Naive thymus-derived CD4-positive, alpha-beta T cell (primary cell): ENCODE measurements at regions not wholly inside any gene's neighbourhood (a gene's known extent, or its start where the extent isn't known, plus 50 kb on each side); places are given as distances from the start of the nearest gene placed in this dataset.

ENCODE experiments used
- ATAC-seq: fragments of 150-1000 bp; cut with Tn5 transposase; 2 replicates; pipeline ENCODE4 v1.10.0; 2021; ENCODE audit warnings: mild to moderate bottlenecking, moderate library complexity
- CTCF ChIA-PET: fragments of 350-600 bp; sonication (Branson Sonifier 250); formaldehyde crosslinking; loops from one replicate; lab custom pipeline; 2021; ENCODE audit warnings: antibody characterized with exemption; lab: Charles Lee
- POLR2A ChIA-PET: fragments of 350-600 bp; sonication (Branson Sonifier 250); formaldehyde crosslinking; loops from one replicate; lab custom pipeline; 2021; ENCODE audit warnings: antibody characterized with exemption, inconsistent platforms; lab: Charles Lee
- DNase-seq, 9 donors: peaks; one replicate each; pipeline versions ENCODE4 v3.0.0 to v3.0.0-alpha.2; 2020 to 2022; ENCODE audit warnings: mixed read lengths in 1 of 9
- H3K27ac ChIP-seq: one replicate; pipeline ENCODE4 v1.7.0; 2013; ENCODE audit warnings: mild to moderate bottlenecking, low read depth, low read length, moderate library complexity
- H3K27me3 ChIP-seq, 2 donors: one replicate each; pipeline ENCODE4 v1.7.0; 2013; ENCODE audit warnings: low read length in 2 of 2, mild to moderate bottlenecking in 2 of 2, moderate library complexity in 2 of 2; ENCODE audit not compliant: control insufficient read depth in 2 of 2, insufficient read depth in 2 of 2
- H3K36me3 ChIP-seq, 3 experiments: 1 replicate in 2 of 3; 2 replicates in 1 of 3; pipeline ENCODE4 v1.7.0; 2013; ENCODE audit warnings: low read length in 3 of 3, mild to moderate bottlenecking in 3 of 3, moderate library complexity in 1 of 3; ENCODE audit not compliant: insufficient read depth in 3 of 3, control insufficient read depth in 2 of 3
- H3K4me1 ChIP-seq, 2 donors: one replicate each; pipeline ENCODE4 v1.7.0; 2013; ENCODE audit warnings: low read length in 2 of 2, mild to moderate bottlenecking in 2 of 2, moderate library complexity in 1 of 2; ENCODE audit not compliant: control insufficient read depth in 2 of 2, insufficient read depth in 2 of 2
- H3K4me3 ChIP-seq: 2 replicates; pipeline ENCODE4 v1.7.0; 2013; ENCODE audit warnings: mild to moderate bottlenecking, low read length
- H3K9me3 ChIP-seq, 3 experiments: 1 replicate in 2 of 3; 2 replicates in 1 of 3; pipeline ENCODE4 v1.7.0; 2013; ENCODE audit warnings: low read length in 3 of 3; ENCODE audit not compliant: control insufficient read depth in 2 of 3
- H3K27ac Mint-ChIP-seq, 9 donors: one replicate each; pipeline ENCODE4 v1.8.0; 2020 to 2022; ENCODE audit warnings: mixed read lengths in 9 of 9, mild to moderate bottlenecking in 8 of 9, moderate library complexity in 5 of 9, inconsistent platforms in 2 of 9
- H3K27me3 Mint-ChIP-seq, 5 donors: one replicate each; pipeline ENCODE4 v1.8.0; 2021 to 2022; ENCODE audit warnings: mixed read lengths in 5 of 5, mild to moderate bottlenecking in 1 of 5
- H3K36me3 Mint-ChIP-seq, 5 donors: one replicate each; pipeline ENCODE4 v1.8.0; 2020 to 2022; ENCODE audit warnings: mixed read lengths in 5 of 5, mild to moderate bottlenecking in 3 of 5, inconsistent platforms in 1 of 5
- H3K4me1 Mint-ChIP-seq, 7 donors: one replicate each; pipeline ENCODE4 v1.8.0; 2020 to 2022; ENCODE audit warnings: mixed read lengths in 7 of 7, mild to moderate bottlenecking in 3 of 7, inconsistent platforms in 1 of 7
- H3K4me3 Mint-ChIP-seq, 10 donors: one replicate each; pipeline ENCODE4 v1.8.0; 2020 to 2022; ENCODE audit warnings: mild to moderate bottlenecking in 10 of 10, mixed read lengths in 10 of 10, moderate library complexity in 6 of 10, inconsistent platforms in 2 of 10
- H3K9me3 Mint-ChIP-seq, 11 donors: one replicate each; pipeline ENCODE4 v1.8.0; 2020 to 2022; ENCODE audit warnings: mixed read lengths in 11 of 11, mild to moderate bottlenecking in 4 of 11, inconsistent platforms in 1 of 11, moderate library complexity in 1 of 11
- intact Hi-C, 2 donors: fragments of 100-400 bp; cut with micrococcal nuclease; formaldehyde crosslinking; loops; one replicate each; pipeline ENCODE4 v1.15.1; 2023

DNA sequence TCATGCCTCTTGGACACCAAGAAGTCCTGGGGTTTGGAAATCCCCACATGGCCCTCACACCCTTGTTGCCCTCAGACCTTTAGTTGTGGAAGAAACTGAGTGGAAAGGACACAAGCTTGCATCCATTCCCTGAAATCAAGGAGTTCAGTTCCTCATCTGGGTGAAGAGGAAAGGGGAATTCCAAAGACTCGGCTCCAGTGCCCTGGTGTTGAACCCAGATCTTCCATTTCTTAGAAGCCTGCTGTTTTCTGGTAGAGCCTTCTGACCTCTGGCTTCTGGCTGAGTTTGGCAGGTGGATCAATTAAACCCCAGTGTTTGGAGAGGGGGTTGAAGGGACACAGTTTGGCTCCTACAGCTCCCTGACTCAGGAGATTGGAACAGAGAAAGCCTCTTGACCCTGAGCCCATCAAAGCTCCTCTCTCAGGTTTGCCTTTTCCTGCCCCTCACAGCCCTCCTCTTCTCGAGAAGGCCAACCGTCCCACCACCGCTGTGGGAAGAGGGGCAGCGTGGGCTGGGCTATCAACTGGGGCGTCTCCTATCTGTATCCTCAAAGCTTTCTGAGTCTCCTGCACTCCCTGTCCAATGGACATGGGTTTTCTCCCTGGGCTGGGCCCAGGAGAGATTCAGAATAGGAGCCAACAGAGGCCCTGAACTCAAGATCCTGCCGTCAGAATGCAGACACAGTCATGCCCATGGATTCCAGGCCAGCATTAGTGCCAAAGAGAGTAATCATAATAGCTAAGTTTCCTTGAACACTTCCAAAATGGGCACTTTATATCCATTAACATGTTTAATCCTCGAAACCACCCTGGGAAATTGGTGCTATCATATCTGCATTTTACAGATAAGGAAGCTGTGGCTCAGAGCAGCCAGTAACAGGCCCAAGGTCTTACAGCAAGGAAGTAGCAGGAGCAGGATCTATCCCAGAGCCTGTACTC lies 146.2 kb downstream of the VEGFA start:
- DNase-seq (no peak), ATAC-seq (no peak)
- no peak overlapping the region for H3K27ac Mint-ChIP-seq
- H3K36me3 Mint-ChIP-seq, result no peaks in the 10 kb centered on the region
- ChIA-PET POLR2A (no interaction called here), CTCF (no interaction called here)
- Histone ChIP-seq H3K27me3 (no peaks in the 10 kb centered on the region), H3K4me3 (no peak overlapping the region), H3K27ac (no peak overlapping the region), H3K9me3 (no peaks in the 10 kb centered on the region), H3K4me1 (no peaks in the 10 kb centered on the region), H3K36me3 (no peaks in the 10 kb centered on the region)
- intact Hi-C loops, result no loop called here
- no peaks in the 10 kb centered on the region for H3K9me3 Mint-ChIP-seq
- peaks cover 0 to 9% (median 0%) of the 10 kb centered on the region in 5 donors for H3K27me3 Mint-ChIP-seq
- H3K4me3 Mint-ChIP-seq, result no peak overlapping the region
- H3K4me1 Mint-ChIP-seq, result peaks cover 0 to 9% (median 4%) of the 10 kb centered on the region in 7 donors

DNA sequence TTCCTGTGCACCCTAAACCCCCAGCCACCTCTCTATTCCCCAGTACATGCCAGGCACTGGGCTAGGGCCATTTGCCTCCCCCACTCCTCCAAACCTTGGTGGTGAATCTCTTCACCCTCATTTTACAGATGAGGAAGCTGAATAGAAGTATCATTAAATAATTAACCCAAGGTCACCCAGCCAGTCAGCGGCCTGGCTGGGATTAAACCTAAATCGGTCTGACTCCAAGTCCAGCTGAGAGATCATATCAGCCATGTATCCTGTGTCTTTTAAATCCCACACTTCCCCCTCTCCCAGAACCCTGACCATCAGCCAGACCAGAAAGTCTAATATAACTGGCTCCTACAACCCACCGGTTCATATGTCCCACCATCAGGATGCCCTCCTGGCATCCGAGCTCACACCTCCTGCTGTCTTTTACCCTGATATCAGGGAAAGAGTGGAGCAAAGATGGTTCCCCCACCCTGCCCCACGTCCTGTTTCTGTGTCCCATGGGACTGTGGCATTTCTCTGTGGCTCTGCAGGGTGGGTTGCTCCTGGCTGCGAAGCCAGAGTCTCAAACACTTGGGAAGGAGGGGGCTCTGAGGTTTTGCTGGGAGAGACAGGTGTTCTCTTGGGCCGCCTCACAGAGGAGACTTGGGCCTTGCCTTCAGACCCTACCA lies 145.3 kb downstream of the VEGFA start:
- Mint-ChIP-seq H3K27me3 (peaks cover 0 to 9% (median 0%) of the 10 kb centered on the region in 5 donors), H3K27ac (peak overlapping the region in 1 of 9 donors; percentile 38), H3K4me3 (no peak overlapping the region), H3K36me3 (no peaks in the 10 kb centered on the region), H3K9me3 (no peaks in the 10 kb centered on the region), H3K4me1 (peaks cover 0 to 9% (median 0%) of the 10 kb centered on the region in 7 donors)
- Histone ChIP-seq H3K9me3 (no peaks in the 10 kb centered on the region), H3K27me3 (no peaks in the 10 kb centered on the region), H3K36me3 (no peaks in the 10 kb centered on the region), H3K27ac (no peak overlapping the region), H3K4me3 (no peak overlapping the region), H3K4me1 (no peaks in the 10 kb centered on the region)
- ChIA-PET CTCF (no interaction called here), POLR2A (no interaction called here)
- intact Hi-C loops, result no loop called here
- no peak for DNase-seq
- ATAC-seq, result no peak

DNA sequence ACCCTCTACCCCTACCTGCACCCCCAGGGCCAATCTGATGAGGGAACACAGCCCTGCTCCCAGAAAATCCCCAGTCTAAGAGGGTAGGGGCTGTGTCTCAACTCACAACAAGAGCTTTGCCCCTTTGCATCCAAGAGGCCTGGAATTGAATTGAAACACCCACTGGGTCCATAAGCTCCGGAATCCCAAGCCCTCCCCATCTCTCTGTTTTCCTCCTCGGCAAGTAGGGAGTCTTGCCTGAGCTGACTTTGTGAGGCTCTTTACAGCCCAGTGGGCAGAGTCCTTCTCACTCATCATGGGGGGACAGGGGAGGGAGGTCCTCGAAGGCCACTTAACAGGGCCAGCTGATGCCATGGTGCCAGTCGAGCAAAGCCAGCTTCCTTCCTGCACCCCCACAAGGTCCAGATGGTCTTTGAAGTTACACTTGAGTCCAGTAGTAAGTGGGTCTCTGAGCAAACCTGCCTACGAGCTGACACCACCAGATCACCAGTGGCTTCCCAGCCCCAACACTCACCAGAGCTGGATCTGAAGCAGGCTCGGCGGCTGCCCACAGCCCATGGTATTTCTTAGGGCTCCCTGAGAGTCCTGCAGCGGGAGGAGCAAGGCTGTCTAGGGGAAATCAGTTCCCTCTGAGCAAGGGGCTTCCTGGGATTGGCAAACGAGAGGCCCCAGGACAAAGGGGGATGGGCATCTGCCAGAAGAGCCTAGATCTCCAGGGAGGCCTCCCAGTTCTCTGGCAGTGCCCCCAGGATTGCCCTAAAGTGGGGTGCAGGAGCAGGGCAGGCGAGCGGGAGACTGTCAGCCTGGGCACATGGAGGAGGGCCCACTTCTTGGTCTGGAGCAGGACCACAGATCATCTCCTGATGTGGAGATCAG lies 144.5 kb downstream of the VEGFA start:
- ChIA-PET POLR2A (no interaction called here), CTCF (no interaction called here)
- no peaks in the 10 kb centered on the region for H3K9me3 Mint-ChIP-seq
- ATAC-seq, result no peak
- Histone ChIP-seq H3K4me1 (no peaks in the 10 kb centered on the region), H3K27ac (no peak overlapping the region), H3K9me3 (no peaks in the 10 kb centered on the region), H3K27me3 (no peaks in the 10 kb centered on the region), H3K36me3 (no peaks in the 10 kb centered on the region), H3K4me3 (no peak overlapping the region)
- H3K27ac Mint-ChIP-seq, result peak overlapping the region in 1 of 9 donors; percentile 38
- DNase-seq, result no peak
- H3K4me1 Mint-ChIP-seq, result peaks cover 0 to 3% (median 0%) of the 10 kb centered on the region in 7 donors
- H3K4me3 Mint-ChIP-seq, result no peak overlapping the region
- peaks cover 0 to 9% (median 0%) of the 10 kb centered on the region in 5 donors for H3K27me3 Mint-ChIP-seq
- intact Hi-C loops, result no loop called here
- no peaks in the 10 kb centered on the region for H3K36me3 Mint-ChIP-seq

DNA sequence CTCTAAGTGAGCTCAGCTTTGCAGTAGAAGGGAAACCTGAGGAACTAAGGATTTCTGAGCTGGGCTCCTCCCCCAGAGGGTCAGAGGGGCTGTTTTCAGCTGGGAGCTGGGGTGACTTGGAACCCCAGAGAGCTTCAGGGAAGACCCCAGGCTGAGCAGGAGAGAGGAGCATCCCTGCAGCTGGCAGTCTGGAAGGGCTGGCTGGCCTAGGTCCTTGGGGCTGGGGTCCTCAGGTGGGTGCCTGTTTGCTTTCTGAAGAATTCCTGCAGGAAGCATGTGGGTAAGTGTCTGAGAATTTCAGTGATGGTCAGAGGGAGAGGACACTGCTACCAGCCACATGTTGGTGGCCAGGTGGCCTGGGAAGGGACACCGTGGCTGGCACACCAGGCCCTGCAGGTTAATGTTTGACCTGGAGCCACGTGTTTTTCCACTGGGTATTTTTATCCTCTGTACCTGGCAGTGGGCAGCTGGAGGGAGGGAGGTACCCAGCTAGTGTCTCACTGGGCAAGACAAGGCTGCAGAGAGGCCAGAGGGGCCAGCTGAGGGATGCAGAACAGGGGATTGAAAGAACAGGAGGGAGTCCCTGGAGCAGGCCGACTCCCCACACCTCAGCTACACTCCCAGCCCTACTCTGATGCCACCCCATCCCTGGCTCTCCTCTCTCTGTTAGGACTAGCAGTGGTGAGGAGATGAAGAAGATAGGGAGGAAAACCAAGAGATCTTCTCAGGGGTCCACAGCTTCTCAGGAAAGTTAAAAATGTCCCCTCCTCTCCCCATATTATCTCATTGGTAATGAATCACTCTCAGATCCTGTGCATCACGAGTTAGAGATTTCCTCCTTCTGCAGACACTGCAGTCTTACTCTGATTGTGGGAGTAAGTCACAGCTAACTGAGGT lies 143.6 kb downstream of the VEGFA start:
- H3K4me3 Mint-ChIP-seq, result no peak overlapping the region
- no peaks in the 10 kb centered on the region for H3K9me3 ChIP-seq
- no peaks in the 10 kb centered on the region for H3K36me3 ChIP-seq
- H3K27ac Mint-ChIP-seq, result no peak overlapping the region
- H3K27me3 Mint-ChIP-seq, result peaks cover 0 to 9% (median 0%) of the 10 kb centered on the region in 5 donors
- no peaks in the 10 kb centered on the region for H3K4me1 ChIP-seq
- POLR2A ChIA-PET, result no interaction called here
- no peaks in the 10 kb centered on the region for H3K9me3 Mint-ChIP-seq
- no peak overlapping the region for H3K27ac ChIP-seq
- DNase-seq (no peak), ATAC-seq (no peak)
- peaks cover 0 to 2% (median 0%) of the 10 kb centered on the region in 7 donors for H3K4me1 Mint-ChIP-seq
- H3K27me3 ChIP-seq, result no peaks in the 10 kb centered on the region
- intact Hi-C loops, result no loop called here
- H3K36me3 Mint-ChIP-seq, result no peaks in the 10 kb centered on the region
- no peak overlapping the region for H3K4me3 ChIP-seq
- CTCF ChIA-PET, result interaction anchor here (0.7 kb wide), 1 partner anchor 144 kb away, joined by 3 read pairs; no protein-coding TSS in a partner anchor

DNA sequence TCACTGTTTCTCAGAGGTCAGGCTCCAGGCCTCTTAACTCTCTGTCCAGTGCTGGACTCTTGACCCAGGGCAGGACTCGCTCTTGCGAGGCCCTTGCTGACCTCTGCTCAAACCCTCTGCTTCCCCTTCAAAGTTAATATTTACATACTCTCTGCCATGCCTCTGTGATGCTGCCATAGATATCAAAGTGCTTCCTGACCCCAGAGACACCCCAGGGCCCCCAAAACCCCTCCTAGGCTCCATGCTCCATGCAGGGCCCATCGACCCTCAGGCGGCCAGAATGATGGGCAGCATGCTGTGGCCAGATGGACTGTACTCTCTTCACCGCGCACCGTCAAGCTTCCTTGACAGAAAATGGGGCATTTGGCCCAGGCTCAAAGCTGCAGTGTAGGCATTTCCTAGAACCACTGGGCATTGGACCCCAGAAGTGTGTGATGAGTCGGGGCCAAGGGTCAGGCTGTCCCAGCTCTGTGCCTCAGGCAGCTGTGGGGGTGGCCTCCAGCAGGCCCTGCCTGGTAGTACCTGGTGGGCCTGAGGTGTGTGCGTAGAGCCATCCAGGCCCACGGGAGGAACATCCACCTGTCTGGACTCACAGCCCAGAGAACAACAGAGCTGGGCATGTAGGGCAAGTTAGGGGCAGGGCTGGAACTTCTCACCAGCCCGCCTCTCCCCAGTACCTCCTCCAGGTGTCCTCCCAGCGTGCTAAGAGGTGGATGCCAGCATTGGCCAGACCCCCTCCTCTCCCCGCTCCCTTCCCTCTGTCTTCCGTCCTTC lies 142.8 kb downstream of the VEGFA start:
- Histone ChIP-seq H3K4me1 (no peaks in the 10 kb centered on the region), H3K27me3 (no peaks in the 10 kb centered on the region), H3K36me3 (no peaks in the 10 kb centered on the region), H3K9me3 (no peaks in the 10 kb centered on the region), H3K4me3 (no peak overlapping the region), H3K27ac (no peak overlapping the region)
- ChIA-PET POLR2A (no interaction called here), CTCF (interaction anchor here (0.7 kb wide), 1 partner anchor 143 kb away, joined by 3 read pairs; no protein-coding TSS in a partner anchor)
- ATAC-seq, result no peak
- intact Hi-C loops, result no loop called here
- no peak overlapping the region for H3K4me3 Mint-ChIP-seq
- peaks cover 0 to 2% (median 0%) of the 10 kb centered on the region in 7 donors for H3K4me1 Mint-ChIP-seq
- no peak for DNase-seq
- H3K36me3 Mint-ChIP-seq, result no peaks in the 10 kb centered on the region
- H3K9me3 Mint-ChIP-seq, result no peaks in the 10 kb centered on the region
- H3K27ac Mint-ChIP-seq, result no peak overlapping the region
- H3K27me3 Mint-ChIP-seq, result peaks cover 0 to 9% (median 0%) of the 10 kb centered on the region in 5 donors
